LNCAP (cell line): ENCODE measurements at regions not wholly inside any gene's neighbourhood (a gene's known extent, or its start where the extent isn't known, plus 50 kb on each side); places are given as distances from the start of the nearest gene placed in this dataset.

Experiments used
- TF ChIP-seq, protein P1 (sequence below): fragments of 450-650 bp; IDR thresholded peaks from 2 replicates; pipeline ENCODE4 v1.5.1; 2017; ENCODE audit warnings: mild to moderate bottlenecking

DNA sequence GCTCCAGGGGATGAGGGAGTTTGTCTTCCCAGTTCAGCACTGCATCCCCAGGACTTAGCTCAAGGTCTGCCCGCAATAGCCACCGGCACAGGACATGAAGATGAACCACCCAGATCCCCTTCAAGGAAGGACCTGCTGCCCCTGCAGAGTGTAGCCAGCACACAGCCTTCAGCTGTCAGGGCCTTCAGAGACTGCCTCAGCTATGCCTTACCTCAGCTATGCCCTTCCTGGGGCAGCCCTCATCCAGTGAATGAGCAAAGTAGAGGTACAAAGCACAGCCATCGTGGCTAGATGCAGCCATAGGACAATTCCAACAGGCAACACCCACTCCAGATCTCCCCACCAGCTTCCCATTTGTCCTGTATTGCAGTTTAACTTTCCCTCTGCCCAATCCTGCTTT is 291.2 kb upstream of the STT3B start:
- TF ChIP-seq, protein P1, sequence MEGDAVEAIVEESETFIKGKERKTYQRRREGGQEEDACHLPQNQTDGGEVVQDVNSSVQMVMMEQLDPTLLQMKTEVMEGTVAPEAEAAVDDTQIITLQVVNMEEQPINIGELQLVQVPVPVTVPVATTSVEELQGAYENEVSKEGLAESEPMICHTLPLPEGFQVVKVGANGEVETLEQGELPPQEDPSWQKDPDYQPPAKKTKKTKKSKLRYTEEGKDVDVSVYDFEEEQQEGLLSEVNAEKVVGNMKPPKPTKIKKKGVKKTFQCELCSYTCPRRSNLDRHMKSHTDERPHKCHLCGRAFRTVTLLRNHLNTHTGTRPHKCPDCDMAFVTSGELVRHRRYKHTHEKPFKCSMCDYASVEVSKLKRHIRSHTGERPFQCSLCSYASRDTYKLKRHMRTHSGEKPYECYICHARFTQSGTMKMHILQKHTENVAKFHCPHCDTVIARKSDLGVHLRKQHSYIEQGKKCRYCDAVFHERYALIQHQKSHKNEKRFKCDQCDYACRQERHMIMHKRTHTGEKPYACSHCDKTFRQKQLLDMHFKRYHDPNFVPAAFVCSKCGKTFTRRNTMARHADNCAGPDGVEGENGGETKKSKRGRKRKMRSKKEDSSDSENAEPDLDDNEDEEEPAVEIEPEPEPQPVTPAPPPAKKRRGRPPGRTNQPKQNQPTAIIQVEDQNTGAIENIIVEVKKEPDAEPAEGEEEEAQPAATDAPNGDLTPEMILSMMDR = no peak

DNA sequence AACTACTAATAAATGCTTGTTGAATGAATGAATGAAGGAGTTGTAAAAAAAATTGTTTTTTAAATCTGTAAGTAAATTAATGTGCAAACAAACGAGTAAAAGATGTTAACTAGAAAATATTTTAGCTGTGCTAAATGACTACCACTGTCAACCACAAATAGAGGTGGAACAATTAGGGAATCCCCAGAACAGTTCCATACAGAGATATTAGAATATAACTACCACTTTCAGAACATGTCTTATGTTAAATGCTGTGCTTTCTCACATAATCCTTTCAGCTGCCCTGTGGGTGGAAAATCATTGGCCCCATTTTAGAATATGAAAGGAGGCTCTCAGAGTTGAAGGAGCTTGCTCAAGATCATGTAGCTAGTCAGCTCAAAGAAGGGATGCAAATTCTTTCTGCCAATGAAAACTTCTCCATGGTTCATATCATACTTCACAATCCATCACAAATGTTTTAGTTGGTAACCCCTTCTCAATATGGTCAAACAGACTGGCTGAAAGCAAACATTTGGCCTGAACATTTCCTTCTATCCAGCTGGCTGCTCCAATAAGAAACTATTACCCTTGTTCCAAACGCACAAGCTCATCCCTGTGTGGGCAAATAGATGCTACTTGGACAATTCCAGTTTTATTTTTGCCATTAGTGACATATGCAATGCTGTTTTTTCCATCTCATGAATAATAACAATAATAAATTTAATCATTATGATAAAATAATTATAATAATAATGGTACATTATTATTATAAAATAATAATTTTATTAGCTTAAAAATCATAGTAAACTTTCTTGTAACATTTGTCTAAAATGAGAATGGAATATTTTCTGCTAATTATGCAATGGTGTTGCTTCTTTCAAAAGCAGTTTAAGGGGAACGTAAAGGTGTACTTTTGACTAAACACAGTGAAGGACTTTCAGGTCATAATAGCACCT is 290.4 kb upstream of the STT3B start:
- TF ChIP-seq, protein P1 = no peak

GRCh38 chr3:31244929-31245817 is 287.6 kb upstream of the STT3B start:
- TF ChIP-seq, protein P1 = no peak

DNA sequence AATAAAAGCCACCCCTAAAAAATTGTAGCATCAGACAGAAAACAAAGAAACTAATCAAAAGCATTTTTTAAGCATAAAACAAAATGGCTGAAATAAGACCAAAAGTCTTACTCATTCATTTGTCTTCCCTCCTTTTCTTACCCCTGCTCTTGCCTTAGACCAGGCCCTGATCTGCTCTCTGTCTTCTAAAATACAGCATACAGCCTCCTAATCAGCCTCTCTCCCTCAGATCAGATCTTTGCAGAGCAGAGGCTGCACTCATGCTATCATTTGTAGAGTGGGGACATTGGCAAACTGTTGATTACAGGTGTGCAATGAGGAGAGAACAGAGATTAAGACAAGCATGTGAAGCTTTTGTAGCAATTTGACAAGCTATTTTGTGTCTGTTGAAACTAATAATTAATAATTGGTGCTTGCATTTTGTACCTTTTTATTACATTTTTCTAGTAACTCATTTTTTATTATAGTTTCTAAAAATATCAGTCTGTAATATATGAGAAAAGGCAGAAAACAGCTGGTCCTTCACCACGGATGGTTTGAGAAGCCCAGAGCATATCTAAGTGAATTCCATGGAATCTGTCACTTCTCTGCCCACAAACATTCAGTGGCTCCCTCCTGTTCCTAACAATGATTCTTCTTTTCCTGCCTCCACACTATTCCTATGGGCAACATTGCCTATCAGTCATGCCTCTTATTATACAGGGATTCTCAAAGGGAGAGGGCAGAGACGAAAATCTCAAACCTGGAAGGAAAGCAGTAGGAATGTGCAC is 286.2 kb upstream of the STT3B start:
- TF ChIP-seq, protein P1 = no peak

DNA sequence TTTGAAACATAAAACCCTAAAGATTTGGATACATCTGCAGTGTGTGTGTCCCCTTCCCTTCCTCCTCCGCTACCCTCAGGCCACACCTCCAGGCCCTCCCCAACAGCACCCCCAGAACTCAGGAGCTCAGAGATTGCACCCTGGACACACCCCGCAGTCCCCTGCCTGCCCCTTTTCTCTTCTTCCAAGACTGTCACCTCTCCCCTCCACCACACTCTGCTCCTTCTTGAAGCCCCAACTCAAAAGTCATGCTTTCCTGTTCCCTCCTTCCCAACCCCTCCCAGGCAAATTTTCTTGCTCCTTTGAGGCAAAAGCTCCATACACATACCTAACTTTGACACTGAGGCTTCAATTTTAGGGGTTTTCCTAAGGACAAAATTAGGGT is 285.7 kb upstream of the STT3B start:
- TF ChIP-seq, protein P1 = no peak

GRCh38 chr3:31247850-31248562 is 284.7 kb upstream of the STT3B start:
- TF ChIP-seq, protein P1 = no peak
